NCI-H748 (cell line): ENCODE measurements at regions not wholly inside any gene's neighbourhood (a gene's known extent, or its start where the extent isn't known, plus 50 kb on each side); places are given as distances from the start of the nearest gene placed in this dataset.

Experiments used
- DNase-seq: peaks from one replicate; lab custom pipeline; 2025; ENCODE audit not compliant: unreplicated experiment; lab: John Stamatoyannopoulos, UW

DNA sequence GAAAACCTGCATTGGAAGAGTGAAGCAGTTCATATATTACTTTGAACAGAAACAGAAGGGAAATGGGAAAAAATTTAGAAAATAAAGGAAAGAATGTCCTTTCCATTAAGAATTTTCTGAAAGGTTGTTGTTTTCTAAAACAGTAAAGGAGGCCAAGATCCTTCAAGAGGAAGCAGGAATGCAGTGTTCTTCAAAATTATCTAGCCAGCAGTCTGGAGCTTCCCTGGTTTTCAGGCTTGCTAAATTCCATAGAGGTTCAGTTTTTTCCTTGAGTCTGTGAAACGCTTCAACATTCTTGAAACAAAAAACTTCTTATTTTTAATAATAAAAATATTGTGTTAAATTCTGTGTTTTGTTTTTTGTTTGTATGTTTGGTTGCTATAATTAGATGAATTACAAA lies 189.0 kb upstream of the ANO3 start:
- no peak for DNase-seq

DNA sequence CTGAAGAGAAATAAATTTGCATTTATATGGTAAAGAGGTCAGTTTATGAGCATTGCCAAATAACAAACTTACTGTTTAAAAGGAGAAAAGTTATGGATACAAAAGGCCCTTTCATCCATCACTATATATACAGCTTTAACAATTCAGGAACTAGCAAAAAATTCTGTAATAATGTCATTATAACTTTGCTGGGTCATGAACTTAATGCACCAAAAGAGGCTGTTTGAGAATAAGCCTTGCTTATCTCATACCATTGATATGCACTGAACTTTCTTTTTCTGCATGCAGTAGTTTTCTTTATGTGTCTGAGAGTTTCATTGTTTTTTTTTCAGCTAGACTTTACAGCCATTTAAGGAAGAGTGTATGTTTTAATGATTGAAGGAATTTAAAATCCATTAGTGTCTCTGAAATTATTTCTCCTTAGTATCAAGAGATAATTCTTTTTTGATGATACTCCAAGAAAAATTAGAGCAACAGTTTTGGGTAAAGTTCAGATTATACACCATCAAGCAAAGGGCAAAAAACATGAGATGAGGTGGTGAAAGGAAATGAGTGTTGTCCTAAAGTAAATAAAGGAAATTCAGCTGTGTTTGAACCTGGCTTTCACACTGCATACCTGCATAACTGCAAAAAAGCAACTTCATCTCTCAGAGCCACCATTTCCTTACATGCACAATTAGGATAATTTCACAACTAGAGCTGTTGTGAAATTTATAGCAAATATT lies 188.2 kb upstream of the ANO3 start:
- no peak for DNase-seq

DNA sequence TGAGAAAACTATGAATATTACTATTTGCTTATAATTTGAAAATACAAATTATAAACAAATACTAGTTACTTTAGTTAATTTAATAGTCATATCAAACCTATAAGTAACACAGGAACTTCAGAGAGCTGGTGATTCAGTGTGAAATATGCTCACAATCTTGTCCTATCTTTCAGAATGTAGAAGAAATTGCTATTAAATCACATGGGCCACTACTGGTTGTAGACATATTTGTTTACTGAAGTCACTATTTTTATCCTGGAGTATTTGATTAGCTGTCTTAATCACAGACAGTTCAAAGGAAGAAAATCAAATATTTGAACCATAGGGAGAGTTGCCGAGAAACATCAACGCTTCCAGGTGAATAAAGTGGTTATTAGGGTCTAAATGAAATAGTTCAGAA lies 187.6 kb upstream of the ANO3 start:
- no peak for DNase-seq

DNA sequence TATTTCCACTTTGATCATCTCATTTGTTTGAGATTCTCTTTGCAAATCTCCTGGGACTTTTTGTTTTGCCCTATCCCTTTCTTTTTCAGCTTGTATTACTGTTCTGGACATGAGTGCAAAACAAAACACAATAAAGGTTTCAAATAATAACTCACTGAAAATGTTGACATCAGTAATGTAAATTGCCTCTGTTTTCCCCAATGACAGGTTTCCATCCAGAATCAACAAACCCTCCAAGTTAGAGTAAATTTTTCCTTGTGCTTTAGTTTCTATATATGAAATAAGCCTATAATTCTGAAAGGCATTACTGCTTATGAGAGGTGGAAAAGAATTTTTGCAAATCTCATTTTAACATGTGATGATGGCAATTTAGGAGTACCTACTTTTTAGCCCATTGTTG lies 187.0 kb upstream of the ANO3 start:
- DNase-seq, result no peak

DNA sequence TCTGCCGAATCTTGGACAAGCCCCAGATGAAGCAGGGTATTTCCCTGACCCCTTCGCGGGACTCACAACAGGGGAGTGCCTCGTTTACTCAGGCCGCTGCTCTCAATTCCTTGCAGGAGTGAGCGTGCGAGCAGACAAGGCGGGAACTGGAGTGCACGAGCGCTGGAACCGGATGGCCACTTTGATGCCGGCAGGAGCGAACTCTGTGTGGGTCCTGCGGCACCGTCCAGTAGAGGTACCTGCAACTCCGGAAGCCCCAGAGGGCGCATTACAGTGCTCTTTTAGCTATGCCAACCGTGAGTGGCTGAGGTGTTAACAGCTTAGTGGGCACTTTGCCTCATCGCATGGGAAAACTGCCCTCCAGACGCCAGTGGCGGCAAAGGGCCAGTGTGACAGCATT lies 182.3 kb upstream of the ANO3 start:
- DNase-seq, result no peak

DNA sequence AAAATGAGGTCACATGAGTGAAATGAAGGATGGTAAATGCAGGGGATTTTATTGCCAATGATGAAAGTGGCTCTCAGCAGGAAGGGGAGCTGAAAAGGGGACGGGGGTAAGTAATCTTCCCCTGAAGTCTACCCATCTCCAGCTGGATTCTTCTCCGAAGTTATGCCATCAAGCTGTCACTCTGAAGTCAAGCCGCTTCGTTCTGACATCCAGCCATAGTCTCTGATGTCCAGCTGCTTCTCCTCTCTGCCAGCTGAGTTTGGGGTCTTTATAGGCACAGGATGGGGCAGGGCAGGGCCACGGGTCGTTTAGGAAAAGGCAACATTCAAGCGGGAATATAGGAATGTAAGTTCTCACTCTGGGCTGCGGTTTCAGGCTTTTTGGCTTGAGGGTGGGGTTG lies 181.9 kb upstream of the ANO3 start:
- no peak for DNase-seq

DNA sequence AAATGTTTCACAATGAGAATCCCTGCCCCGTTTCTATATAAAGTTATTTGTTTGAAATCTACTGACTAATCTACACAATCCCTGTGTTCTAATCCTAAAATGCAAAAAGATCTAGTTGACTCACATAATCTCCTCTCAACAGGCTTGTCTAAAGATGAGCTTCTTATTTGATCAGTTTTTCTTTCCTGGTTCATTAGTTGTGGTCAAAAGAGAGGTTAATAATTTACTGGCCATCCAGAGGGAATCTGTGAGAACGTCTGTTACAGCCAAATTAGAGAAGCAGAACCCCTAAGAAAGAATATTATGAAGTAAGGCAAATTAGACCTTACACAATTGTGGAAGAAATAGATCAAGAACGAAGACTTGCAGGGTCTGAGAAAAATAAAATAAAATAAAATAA lies 173.7 kb upstream of the ANO3 start:
- DNase-seq, result no peak

DNA sequence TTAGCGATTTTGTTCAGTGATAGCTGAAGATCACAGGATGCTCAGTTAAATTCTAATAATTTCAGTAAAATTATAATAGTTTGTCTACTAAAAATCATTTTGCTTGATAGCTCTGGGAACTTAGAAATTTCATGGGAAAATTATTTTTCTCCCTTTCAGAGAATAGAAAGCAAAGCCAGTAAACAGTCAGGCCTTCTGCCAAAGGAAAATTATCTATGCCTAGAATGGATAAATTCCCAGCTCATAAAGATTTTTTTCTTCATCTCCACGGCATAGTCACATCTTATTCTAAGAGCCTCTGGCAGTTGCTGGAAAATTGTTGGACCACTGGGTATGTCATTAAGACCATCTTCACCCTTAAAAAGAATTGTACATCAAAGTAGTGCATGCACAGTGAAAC lies 169.6 kb upstream of the ANO3 start:
- DNase-seq, result no peak

DNA sequence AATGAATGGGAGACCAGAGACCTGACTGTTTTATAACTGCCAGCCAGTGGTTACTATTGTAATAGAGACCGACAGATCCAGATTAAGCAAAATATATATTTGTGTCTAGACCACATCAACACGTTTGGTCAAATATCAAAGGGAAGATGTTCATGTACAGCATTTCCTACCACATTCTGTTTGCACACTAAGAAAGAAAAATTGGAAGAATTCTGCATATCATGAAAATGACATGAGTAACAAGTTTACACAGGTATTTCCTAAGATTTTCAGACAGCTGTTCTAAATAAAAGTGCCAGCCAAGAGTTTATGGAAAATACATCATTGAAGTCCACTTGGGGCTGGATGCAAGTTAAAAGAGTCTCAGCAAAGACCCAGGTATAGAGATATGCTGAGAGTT lies 145.5 kb upstream of the ANO3 start:
- no peak for DNase-seq

DNA sequence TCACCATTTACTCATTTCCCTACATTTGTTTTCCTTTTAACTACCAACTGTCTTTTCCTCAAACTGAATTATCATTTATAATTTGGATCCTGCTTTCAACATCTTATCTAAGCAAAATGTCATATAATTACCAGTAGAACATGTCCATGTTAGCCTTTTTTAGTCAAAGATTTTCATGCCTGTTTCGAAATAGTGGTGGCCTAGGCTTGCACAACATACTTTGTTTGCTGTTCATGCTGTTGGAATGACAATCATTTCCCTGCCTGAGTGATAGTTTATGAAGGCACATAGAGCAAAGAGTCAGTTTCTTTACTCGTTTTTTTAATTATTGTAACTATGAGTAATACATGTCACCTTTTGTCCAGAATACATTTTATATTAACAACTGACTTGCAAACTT lies 144.3 kb upstream of the ANO3 start:
- DNase-seq, result no peak

DNA sequence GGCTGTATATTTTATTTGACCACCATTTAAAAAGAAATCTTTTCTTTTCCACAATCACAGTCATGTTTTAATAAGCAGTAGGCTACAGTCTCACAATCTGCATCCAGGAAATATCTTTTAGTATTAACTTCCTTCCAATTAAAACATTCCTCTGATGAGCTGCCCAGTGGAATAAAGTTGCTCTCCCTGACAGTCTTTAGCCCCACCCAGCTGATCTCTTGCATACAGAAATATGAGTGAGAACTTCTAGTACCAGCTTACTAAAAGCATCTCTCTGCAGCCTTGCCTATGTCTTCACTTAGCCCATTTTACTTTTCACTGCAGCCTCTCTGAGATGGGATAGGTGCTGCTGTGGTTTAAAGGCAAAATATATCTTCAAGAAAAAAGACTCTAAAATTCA lies 143.4 kb upstream of the ANO3 start:
- DNase-seq, result no peak

DNA sequence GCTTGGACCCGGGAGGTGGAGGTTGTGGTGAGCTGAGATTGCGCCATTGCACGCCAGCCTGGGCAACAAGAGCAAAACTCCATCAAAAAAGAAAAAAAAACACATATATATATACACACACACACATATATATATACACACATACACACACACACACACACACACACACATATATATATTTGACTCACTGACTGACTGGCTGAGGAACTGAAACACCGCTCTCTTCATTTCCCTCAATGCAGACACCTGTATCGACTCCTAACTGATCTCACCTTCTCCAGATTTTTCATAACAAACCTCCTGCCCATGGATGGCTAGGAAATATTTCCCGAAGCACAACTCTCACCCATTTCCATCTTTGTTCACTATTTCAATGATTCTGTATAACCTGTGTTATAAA lies 140.7 kb upstream of the ANO3 start:
- no peak for DNase-seq

DNA sequence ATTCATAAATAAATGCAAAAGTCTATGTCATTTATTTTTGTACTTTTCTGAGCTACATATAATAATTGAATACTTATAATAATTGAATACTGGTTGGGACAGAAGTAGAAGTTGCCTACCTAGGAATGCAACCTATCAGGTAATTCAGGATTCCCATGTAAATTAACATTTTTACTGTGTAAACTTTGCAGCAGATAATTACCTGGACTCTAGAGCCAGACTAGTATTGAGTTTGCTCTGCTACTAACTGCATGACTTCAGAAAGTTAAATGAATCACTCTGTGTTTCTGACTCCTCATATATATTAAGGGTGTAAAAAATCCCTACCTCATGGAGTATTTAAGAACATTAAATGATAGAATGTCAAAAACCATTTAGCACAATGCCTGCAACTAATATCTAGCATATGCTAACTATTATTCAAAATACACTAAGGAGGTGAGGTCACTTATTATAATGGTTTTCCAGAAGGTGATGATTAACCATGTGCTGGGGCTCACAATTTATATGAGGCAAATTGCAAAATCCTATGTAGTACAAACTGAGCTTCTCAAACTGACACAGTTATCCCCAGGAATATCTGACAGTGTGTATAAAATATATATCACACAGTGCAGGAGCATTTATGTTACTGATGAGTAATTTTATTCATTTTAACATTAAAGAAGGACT lies 138.1 kb upstream of the ANO3 start:
- no peak for DNase-seq

DNA sequence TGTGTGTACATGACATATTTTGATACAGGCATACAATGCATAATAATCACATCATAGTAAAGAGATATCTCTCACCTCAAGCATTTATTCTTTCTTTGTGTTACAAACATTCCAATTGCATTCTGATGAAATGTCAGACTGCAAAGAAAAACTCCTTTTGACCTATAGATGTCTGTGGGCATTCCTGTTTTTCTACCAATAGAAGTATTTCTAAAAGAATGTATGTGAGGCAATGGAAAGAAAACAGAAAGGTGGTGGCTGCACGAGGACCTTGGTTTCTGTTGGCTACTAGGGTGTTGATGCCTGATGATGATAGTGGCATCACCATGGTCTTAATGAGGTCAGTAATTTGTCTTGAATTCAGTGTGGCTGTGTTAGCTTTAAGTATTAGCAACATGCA lies 137.0 kb upstream of the ANO3 start:
- no peak for DNase-seq

DNA sequence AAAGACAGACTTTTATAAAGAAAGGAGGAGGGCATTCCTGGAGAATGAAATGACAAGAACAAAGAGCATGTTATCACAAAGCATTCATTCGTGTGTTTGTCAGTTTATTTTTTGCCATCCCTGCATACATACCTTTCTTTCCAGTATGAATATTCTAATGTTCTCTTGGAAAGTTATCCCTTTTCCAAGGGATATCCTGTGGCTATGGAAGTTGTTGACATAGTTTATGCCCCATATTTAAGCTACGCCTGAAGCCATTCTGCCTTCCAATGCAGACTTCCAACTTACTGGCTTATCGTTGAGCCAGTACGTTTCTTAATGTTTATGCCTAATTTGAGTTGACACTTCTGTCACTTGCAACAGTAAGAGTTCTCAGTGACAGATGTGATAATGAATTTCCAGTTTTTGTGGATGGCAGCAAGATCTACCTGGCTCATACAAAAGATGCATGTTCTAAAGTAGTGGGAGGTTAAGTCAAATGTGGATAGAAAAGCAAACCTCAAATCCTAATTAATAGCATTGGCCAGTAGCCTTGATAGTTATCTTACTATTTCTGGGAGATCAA lies 133.3 kb upstream of the ANO3 start:
- no peak for DNase-seq

DNA sequence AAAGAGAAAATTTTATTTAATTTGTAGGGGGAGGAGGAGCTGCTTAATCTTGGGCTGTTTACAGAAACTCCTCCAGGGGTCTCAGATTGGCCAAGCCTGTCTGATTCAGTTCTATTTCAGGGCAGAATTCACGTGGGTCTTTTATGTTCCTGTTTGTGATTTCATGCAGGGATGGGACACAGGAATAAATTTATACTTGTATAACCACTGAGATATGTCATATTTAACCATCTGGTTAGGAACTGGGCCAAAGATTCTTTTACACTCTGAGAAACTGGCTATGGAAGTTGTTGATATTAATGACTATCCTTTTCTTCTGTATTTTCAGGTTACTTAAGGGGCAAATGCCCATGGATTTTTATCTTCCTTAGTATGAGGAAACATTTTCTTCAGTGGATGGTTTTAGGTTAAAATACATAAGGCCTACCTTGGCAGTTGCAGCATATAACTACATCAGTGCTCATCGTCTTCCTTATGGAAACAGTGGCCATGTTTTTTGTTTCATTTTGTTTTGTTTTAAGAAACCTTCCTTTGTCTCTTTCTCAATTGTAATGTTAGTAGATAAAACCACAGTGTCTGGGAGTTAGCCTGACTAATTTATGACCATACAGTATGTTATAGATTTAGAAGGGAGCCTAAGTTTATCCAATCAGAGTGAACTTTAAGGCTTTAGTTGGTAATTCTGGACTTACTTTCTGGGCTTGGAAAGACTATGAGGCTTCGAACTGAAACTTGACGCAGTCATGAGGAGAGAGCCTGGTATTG lies 132.4 kb upstream of the ANO3 start:
- no peak for DNase-seq

DNA sequence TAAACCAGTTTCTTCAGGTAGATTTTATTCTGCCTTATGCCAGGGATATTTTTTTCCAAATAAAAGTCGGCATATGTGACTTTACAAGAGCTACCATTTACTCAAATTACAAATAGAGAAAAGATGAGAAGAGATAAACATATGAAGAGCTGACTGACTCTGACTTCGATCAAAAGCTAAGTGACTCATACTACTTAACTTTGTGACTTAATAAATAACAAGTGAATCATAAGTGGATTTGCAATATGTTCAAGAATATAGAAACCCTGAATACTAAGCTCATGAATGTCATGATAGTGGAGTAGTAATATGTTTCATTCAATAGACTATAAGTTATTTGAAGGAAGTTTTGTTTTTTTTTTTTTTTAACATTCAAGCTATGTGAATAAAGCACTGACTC lies 130.5 kb upstream of the ANO3 start:
- DNase-seq, result no peak

DNA sequence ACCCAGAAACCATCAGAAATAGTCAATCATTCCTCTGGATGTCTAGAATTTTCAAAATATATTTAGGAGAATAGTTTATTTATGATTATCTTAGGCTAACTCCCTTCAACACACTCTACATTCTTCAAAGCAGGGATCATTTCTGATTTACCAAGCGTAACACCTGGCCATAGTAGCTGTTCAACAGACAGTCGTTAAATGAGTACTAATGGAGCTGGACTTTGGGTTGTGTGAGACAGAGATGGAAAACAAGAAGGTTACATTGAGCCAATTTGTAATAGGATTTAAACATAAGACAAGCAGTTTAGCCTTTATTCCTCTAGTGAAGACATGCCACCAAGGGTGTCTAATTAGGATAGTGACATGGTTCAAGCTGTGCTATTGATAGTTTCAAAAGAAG lies 129.2 kb upstream of the ANO3 start:
- DNase-seq, result no peak

DNA sequence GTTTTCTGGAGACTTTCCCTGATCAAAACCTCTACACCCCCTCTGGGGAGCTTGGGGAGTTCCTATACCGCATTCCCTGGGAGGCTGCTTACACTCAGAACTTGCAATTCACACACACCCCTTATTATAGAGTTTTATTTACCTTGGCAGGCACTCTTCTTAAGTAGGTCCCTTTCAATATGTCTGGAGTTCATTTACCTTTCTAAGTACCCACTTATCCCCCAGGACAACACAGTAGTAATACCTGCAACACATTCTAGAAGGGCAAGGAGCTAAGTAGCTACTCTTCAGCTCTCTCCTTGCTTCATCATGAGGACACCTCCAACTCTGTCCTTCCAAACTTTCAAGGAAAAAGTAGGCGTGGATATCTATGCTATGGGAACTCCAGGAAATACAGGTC lies 127.8 kb upstream of the ANO3 start:
- no peak for DNase-seq

DNA sequence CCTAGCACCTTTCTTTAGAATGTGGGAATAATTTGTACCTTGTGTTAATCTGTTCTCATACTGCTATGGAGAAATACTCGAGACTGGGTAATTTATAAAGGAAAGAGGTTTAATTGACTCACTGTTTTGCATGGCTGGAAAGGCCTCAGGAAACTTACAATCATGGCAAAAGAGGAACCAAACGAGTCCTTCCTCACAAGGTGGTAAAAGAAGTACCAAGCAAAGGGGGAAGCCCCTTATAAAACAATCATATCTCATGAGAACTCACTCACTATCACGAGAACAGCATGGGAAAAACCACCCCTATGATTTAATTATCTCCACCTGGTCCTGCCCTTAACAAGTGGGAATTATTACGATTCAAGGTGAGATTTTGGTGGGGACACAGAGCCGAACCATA lies 127.1 kb upstream of the ANO3 start:
- DNase-seq, result no peak

DNA sequence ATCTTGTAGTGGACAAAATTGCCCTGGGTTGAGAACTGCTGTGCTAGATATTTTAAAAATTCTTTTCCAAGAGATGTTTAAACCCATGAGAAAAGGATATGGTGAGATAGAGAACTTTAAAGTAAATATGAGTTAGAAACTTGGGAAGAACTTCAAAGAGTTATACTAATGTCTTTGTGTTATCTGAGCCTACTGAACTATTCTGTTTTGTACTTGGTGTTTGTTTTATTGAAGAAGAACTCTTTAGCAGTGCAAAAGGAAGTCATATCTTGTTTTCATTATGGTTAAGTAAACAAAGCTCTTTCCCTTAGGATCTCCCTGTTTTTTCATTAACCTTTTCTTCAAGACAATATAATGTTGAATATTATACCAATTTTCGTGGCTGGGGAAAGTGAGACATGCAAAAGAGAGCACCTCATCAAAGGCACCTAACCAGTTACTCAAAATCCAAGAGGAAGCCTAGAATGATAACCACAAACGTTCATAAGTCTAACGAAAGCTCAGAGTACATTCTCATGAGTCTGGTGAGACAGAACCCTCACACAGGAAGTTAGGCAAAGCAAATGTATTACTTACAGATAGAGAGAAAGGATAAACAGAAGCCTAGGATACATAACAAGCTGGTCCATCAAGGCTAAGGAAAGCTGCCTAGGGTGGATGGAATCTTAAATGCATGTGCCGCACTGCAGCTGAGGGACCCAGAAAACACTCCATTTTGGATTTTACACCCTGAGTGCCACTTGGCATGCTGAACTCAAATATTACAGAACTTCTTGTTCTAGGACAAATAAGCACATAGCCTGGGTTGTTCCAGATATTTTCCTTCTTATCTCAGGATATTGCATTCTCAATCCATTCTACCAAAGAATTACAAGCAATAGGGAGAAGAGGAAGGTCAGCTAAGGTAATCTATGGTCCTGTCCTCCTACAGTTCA lies 112.5 kb upstream of the ANO3 start:
- no peak for DNase-seq
